ENCODE measurements at regions not wholly inside any gene's neighbourhood (a gene's known extent, or its start where the extent isn't known, plus 50 kb on each side); places are given as distances from the start of the nearest gene placed in this dataset.
"Not testable (repeated sequence)": the region's sequence is repeated elsewhere in the genome, so short reads cannot be mapped to it uniquely, and the experiment has no call there.

- DNase-seq (ENCODE audit: low spot score): no peak
These were observed 544.2 kb downstream of the SATB2 start for GRCh38 chr2:198913394-198914152.

- no peak for DNase-seq (ENCODE audit: low spot score)
These were observed 548.0 kb downstream of the SATB2 start for GRCh38 chr2:198909525-198910267.

- DNase-seq (ENCODE audit: low spot score): no peak
These were observed 551.7 kb downstream of the SATB2 start for GRCh38 chr2:198905881-198906612.

GRCh38 chr2:198901894-198902293 lies 555.8 kb downstream of the SATB2 start:
- DNase-seq (ENCODE audit: low spot score): no peak

- no peak for DNase-seq (ENCODE audit: low spot score)
These were observed 557.6 kb downstream of the SATB2 start for GRCh38 chr2:198900141-198900540.

- no peak for DNase-seq (ENCODE audit: low spot score)
These were observed 567.2 kb downstream of the SATB2 start for GRCh38 chr2:198890490-198890889.

GRCh38 chr2:198883604-198884003 lies 574.1 kb downstream of the SATB2 start:
- DNase-seq (ENCODE audit: low spot score): no peak

GRCh38 chr2:198880986-198881385 lies 576.8 kb downstream of the SATB2 start:
- DNase-seq (ENCODE audit: low spot score): no peak

- DNase-seq (ENCODE audit: low spot score): no peak
These were observed 577.3 kb downstream of the SATB2 start for GRCh38 chr2:198880421-198880820.

- no peak for DNase-seq (ENCODE audit: low spot score)
These were observed 583.3 kb downstream of the SATB2 start for GRCh38 chr2:198874472-198874858.

- DNase-seq (ENCODE audit: low spot score): no peak
These were observed 584.0 kb downstream of the SATB2 start for GRCh38 chr2:198873503-198874471.

GRCh38 chr2:198863655-198864054 lies 594.1 kb downstream of the SATB2 start:
- no peak for DNase-seq (ENCODE audit: low spot score)

- no peak for DNase-seq (ENCODE audit: low spot score)
These were observed 596.7 kb downstream of the SATB2 start for GRCh38 chr2:198861080-198861479.

GRCh38 chr2:198857246-198857645 lies 600.5 kb downstream of the SATB2 start:
- DNase-seq (ENCODE audit: low spot score): no peak

GRCh38 chr2:198855746-198856145 lies 602.0 kb downstream of the SATB2 start:
- DNase-seq (ENCODE audit: low spot score): not testable (repeated sequence)

- no peak for DNase-seq (ENCODE audit: low spot score)
These were observed 605.5 kb downstream of the SATB2 start for GRCh38 chr2:198852248-198852647.

- DNase-seq (ENCODE audit: low spot score): no peak
These were observed 632.2 kb downstream of the SATB2 start for GRCh38 chr2:198825534-198825933.

GRCh38 chr2:198817536-198817935 lies 640.2 kb downstream of the SATB2 start:
- DNase-seq (ENCODE audit: low spot score): no peak

GRCh38 chr2:198815626-198816025 lies 642.1 kb downstream of the SATB2 start:
- DNase-seq (ENCODE audit: low spot score): no peak

- DNase-seq (ENCODE audit: low spot score): no peak
These were observed 646.5 kb downstream of the SATB2 start for GRCh38 chr2:198811198-198811597.

GRCh38 chr2:198809976-198810375 lies 647.8 kb downstream of the SATB2 start:
- no peak for DNase-seq (ENCODE audit: low spot score)

- DNase-seq (ENCODE audit: low spot score): no peak
These were observed 650.6 kb downstream of the SATB2 start for GRCh38 chr2:198807131-198807530.

Data from kidney capillary endothelial cell (primary cell).